Urothelium cell line (cell line): ENCODE measurements at regions not wholly inside any gene's neighbourhood (a gene's known extent, or its start where the extent isn't known, plus 50 kb on each side); places are given as distances from the start of the nearest gene placed in this dataset.

Experiments
- DNase-seq: peaks from one replicate; pipeline ENCODE4 v3.0.0; 2011; ENCODE audit warnings: low spot score, mixed read lengths
- FAIRE-seq: peaks from 2 replicates; lab custom pipeline; 2011; peaks lifted over from hg19 to GRCh38; lab: Jason Lieb, UNC

DNA sequence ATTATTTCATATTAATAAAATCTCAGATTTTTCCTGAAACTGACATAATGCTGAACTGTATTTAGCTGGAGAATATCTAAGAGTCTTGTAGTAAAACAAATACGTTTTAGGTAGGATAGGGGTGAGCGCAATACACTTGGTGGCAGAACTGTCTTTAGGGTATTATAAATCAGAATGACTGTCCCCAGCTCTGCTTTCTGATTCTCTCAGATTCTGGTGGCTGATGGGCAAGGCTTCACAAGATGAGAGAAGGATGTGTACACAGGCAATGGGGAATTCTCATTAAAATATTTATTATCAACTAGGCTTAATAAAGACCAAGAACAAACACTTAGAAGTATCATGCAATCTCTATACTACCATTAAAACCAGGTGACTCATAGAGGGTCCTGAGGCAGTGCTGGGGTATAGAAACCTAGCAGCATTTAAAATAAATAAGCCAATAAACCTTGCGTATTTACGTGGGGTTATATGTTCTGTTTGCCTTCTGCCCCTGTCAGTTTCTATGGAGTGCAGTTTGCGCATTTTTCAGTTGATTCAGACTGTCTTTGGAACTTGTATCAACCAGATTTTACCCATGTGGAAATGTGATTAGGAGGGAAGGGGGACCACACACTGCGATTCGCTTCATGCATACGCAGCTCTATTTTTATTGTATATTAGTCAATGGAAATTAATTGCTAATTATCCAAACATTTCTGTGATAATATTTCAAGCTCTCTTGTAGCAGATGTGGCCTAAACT lies 1150.7 kb upstream of the WWC1 start:
- no peak for DNase-seq
- FAIRE-seq: no peak

DNA sequence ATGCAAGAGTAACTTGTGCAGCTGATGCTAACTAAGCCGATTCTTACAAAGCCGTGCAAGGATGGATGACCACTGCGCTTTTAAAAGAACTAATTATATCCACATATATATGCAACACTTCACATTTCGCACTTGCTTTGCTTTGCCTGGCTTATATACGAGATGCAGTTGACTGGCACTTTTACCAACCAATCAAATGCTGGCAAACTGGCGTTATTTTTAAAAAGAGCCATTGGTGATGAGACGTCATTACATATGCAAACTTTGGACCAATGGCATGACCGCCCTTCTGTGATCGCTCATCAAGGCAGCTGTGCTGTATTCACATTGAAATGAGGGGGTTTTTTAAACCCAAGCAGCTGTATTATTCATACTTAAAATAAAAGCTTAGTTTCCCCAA lies 1147.7 kb upstream of the WWC1 start:
- DNase-seq: no peak
- FAIRE-seq: no peak

DNA sequence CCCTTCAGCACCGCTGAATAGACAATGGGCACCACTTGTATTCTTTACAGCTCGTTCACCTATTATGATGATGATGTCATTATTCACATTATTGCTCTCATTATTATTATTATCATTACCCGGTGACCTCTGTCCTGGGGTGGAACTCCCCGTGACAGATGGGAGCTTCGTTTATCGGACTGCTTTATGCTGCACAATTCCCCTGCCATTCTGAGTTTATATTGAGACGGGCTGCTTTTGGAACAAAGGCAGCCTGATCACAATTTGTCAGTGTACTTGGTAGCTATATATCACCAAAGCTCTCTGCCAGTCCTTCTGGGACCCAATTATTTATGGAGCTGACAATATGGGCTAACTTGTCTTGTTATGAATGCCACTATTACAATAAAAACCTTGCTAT lies 1145.6 kb upstream of the WWC1 start:
- FAIRE-seq (no peak), DNase-seq (no peak)

DNA sequence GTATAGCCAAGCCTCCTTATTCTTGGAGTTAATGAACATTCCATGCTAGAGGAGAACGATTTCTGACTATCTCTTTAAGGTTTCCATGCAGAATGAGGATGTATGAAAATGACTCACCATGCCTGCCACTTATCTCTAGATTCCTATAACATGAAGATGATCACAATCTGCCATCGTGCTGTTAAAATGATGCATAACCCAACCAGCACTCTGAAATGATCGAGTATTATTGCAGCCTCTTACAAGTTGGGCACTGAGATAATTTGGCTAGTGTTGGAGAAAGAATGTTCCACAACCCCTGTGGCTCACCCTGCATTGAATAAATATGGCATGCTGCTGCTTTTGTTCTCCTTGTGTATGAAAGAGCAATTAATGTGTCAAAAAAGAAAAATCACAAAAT lies 1143.6 kb upstream of the WWC1 start:
- FAIRE-seq: no peak
- no peak for DNase-seq

DNA sequence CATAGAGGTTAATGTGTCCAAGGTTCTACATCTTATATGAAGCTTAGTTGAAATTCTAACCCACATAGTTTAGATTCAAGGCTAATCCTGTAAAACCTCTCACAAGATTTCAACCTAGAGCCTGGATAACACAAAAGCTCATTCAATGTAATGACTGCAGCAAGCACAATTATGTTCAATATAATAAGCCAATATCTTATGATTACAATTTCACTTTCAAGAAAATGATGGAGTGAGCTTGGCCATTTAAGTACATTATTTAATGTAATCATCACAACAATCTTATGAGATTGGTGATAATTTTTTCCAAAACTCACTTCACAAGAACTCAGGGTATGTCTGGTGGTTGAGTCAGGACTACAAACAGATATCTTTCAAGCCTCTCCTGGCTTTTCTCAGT lies 1140.8 kb upstream of the WWC1 start:
- FAIRE-seq: no peak
- DNase-seq: no peak

DNA sequence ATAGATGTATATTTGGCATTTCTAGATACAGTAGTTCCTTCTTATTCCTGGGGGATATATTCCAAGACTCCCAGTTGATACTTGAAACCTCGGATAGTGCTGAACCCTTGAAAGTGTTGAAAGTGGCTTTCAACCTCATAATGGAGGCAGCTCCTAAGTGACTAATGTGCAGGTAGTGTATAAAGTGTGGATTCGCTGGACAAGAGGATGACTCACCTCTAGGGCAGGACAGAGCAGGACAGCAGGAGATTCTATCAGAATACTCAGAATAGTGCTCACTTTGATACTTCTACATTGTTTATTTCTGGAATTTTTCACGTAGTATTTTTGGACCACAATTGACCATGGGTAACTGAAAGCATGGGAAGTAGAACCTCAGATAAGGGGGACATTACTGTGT lies 1138.9 kb upstream of the WWC1 start:
- no peak for FAIRE-seq

DNA sequence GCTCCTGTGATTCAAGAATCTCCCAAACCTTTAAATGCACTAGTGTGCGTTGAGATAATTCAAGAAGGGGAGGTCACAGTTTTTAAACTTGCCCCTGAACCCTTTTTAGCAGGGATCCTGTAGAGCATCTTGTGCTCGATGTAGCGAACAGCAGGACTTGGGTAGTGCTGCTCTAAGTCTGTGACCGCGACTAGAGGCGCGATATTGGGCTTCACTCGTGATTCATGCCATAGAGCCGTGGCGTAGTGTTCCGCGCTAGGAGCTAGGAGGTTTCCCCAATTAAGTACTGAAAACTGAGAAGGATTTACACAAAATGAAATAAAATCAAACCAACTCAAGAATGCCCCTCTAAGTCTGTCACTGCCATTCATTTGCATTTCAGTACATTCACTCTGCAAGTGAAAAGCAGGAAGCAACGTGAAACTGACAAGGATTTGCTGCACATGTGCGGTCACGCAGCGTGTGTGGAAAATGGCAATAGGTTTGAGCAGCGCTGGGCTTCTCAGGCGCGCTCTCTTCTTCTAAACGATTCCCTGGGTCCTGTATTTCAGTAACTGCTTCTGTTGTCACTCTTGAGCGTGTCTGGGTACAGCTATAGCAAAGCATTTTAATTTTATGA lies 1135.9 kb upstream of the WWC1 start:
- DNase-seq (no peak), FAIRE-seq (no peak)

More for the DNA sequence above, 1138.9 kb upstream of the WWC1 start:
- DNase-seq: no peak

DNA sequence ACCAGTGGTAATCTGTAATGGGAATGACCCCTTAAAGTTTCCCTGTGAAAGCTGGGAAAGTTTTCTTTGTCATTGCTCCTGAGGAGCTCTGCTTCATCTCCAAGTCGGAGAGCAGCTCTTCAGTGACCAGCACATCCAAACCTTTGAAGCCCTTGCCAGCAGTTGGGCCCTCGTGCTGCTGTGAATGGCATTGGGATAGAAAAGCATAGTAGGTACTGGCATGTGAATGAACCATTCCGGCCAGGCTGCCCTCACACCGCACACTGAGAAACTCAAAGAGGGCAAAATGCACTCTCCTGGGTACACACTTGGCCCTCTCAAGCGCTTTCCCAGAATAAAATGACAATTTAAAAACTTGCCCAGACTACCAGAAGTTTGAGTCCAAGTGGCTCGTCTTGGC lies 1135.0 kb upstream of the WWC1 start:
- FAIRE-seq (no peak), DNase-seq (no peak)

DNA sequence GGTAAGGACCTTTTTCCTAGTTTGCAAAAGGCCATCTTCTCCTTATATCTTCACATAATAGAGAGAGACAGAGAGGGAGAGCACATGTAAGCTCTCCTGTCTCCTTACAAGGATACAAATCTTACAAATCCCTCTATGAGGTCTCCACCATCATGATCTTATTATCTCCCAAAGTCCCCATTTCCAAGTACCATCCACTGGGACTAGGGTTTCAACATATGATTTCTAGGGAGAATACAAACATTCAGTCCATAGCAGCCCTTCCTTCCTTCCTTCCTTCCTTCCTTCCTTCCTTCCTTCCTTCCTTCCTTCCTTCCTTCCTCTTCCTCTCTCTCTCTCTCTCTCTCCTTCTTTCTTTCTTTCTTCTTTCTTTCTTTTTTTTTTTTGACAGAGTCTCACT lies 1132.9 kb upstream of the WWC1 start:
- FAIRE-seq (no peak), DNase-seq (no peak)

DNA sequence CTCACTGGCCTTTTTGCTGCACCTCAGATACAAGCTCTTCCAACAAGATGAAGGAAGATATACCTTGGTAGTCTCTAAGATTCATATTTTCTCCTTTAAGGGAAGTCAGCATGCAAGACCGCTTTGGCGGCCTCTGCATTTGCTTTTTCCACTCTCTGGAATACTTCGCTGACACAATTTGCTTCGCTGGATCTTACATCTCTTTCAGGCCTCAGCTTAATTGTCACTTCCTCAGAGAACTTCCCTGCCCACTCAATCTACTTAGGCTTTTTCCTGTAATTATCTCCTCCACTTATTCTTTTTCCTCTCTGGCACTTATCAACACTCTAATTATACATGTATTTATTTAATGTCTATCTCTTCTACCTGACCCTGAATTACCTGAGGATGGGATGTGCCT lies 1131.1 kb upstream of the WWC1 start:
- no peak for DNase-seq
- FAIRE-seq: no peak

DNA sequence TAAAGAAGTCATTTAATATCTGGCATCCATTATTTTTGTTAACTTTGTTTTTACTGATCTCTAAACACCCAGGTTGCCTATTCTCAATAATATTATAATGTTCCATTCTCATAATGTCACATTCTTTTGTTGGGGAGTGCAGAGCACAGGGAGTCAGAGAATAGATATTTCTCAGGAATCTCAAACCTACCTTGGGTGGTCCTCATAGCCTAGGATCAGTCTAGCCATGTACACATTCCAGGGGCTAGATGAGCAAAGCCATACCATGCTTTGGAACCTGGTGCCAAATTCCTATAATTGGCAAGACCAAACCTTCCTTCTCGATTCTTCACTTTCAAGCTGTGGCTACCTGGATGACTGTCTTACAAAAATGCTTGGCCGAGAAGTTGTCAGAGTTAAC lies 1124.7 kb upstream of the WWC1 start:
- FAIRE-seq (no peak), DNase-seq (no peak)

DNA sequence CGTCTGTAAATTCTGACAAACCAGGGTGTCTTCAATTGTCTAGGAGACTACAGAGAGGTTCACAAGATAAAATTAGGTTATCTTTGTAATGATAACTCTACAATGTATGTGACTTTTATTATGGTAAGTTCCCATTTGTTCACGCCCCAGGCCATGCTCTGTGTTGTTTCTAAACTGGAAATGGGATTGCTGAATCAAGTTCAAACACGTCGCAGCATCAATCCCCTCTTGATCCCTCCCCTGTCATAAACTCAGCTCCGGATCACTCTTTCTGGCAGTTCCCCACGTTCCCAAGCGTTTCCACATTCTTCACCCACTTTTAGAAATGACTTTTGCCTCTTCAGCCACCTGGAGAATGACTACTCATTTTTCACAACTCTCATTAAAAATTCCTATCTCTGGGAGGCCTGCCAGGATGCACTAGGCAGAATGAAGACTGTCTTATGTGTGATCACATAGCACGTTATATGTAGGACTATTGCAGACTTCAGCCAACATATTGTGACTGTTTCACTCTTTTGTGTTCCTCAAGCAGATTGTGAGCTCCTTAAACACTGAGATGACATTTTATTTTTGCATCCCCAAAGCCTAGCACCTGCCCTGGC lies 1124.2 kb upstream of the WWC1 start:
- FAIRE-seq (no peak), DNase-seq (no peak)

DNA sequence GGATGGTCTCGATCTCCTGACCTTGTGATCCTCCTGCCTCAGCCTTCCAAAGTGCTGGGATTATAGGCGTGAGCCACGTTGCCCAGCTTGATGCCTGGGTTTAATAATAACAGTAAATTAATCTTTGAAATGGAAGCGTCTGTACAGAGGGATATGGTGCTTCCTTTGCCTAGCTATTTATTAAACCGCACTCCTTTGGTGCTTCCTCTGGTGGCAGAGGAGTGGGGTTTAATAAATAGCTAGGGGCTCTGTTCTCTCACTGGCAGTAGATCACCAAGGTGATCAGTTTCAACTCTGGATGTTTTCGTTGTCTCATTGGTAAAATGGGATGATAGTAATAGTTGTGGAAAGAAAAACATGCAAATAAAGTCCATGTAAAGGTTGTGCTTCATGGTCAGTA lies 1122.5 kb upstream of the WWC1 start:
- FAIRE-seq (no peak), DNase-seq (no peak)

DNA sequence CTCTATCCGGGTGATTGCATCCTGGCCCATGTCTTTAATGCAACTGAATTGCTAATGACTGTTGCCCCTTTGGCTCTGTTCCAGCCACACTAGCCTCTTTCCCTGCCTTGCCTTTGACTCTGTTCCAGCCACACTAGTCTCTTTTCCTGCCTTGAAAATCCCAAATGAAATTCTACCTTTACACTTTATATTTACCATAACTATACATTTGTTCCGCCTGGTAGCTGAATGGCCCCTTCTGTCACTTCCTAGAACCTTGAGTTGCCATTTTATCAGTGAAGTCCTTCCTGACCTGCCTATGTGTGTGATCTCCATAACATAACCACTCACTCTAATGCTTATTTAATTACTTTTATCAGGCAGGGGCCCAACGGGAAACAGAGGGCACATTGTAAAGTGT lies 1120.4 kb upstream of the WWC1 start:
- FAIRE-seq: no peak
- no peak for DNase-seq

DNA sequence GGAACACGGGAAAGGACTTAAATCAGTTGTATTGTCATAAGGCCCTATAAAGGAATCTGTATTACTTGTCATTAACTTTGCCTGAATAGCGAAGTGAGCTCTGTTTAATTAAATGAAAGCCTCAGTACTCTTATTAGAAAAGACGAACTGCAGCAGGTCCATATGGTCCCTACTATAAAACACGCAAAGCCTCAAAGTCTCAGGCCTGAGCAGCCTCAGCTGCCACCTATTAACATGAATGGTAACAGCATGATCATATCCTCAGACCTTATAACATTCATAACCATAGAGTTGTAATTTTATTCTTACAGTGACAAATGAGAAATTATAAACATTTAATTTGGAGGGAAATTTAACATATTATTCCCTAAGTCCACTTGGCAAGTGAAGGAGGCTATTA lies 1113.7 kb upstream of the WWC1 start:
- FAIRE-seq (no peak), DNase-seq (no peak)

DNA sequence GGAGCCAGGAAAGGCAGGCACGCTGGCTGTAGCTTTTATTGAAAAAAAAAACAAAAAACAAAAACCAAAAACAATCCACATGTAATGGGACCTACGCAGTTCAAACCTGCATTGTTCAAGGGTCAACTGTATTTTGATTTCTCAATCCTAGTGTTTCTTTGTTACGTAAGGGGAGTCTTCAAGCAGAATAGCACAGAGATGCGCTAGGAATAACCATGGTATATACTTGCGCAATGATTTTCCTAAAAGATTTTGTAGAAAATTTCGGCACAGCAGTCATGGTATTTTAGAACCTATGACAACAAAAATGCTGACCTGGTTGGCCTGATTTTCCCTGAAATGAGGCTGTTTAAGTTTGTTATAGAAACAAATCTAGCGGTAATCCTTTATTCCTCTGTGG lies 1110.5 kb upstream of the WWC1 start:
- DNase-seq: no peak
- no peak for FAIRE-seq

DNA sequence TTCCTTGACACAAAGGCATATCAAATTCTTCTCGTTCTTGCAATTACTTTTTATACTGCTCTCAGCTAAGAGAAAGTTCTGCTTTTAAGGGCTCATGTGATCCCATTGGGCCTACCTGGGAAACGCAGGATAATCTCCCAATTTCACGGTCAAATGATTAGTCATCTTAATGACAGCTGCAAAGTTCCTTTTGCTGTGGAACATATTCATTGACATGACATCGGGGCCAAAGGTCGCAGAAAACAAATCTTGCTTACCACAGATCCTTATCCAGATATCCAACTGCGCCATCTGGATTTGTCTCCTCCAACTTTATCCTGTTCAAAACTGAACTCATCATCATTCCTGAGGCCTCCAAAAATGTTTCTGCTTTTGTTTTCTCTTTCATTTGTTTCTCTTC lies 1085.6 kb upstream of the WWC1 start:
- DNase-seq (no peak), FAIRE-seq (no peak)

DNA sequence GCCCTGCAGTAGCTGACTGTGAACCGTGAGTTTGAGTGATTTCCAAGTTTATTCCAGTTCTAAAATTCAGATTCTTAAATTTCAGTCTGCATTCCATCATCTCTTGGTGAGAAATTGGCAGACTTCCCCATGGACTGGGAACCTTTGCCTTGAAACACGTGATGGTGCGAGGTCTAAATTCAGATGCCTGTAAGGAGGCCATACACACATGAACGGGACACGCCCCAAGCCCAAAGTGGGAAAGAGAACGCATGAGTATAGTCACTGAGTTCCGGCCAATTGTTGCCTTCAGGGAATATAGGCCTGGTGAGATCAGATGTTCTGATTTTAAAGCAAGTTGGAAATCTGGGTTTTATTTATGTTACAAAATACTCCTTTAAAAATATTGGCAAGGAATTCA lies 1084.4 kb upstream of the WWC1 start:
- FAIRE-seq: no peak

DNA sequence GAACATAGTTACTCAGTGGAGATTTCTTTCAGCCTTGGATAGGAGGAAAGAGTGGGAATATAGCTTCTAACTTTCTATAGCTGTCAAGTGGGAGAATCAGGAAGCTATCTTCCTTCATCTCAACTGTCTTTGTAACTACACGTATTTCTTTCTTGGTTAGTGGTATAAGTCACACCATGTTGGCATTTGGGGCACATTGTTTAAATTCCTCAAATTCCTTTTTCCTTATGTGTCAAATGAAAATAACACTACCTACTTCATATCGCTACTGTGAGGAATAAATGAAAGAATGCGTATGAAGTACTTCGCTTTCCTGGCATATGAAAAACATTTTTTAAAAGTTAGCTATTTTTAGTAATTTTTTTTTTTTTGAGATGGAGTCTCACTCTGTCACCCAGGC lies 1082.5 kb upstream of the WWC1 start:
- no peak for FAIRE-seq
- DNase-seq: peak; percentile 44

More for the DNA sequence above, 1084.4 kb upstream of the WWC1 start:
- peak; percentile 18 for DNase-seq

DNA sequence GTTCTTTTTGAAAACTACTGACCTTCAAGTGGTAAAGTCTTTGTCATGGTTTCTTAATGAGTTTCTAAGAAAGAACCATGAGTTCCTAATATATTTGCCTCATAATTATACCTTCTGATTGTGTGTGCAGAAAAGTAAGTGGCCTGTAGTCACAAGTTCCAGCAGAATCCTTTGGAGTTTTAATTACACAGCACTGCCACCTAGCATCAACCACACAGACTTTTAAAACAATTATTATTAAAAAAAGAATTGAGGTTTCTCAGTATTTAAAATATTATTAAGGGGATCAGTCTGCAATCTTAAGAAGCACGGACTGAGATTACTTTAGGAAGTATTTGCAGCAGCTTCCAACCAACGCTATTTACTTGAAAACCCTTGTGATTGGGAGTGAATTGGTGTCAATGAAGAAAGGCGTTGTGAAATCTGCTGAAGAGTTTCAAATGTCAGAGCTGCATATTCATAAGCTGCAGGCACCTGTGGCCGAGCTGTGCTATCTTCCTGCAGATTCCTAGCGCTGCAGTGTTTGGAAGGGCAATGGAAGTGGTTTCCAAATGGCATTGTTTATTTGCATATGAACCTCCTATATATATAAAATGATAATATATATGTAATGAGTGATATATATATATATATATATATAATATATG lies 1074.2 kb upstream of the WWC1 start:
- FAIRE-seq: no peak

DNA sequence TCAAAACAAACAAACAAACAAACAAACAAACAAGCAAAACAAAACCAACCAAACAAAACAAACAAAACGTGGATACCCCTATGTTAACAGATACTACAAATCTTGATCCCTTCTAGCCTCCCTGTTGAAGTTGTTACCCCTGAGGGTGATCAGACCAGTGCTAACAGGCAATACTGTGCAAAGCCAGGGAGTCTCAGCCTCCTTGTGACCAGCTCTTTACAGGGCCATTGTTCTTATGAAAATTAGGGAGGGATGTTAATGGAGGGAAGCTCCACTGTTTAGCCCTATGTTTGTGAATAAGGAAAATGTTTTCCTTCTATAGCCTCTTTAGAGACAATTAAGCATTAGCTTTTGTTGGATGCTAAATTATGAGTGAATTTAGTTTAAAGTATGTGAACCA lies 1072.1 kb upstream of the WWC1 start:
- DNase-seq: no peak

More for the DNA sequence above, 1074.2 kb upstream of the WWC1 start:
- DNase-seq: no peak

DNA sequence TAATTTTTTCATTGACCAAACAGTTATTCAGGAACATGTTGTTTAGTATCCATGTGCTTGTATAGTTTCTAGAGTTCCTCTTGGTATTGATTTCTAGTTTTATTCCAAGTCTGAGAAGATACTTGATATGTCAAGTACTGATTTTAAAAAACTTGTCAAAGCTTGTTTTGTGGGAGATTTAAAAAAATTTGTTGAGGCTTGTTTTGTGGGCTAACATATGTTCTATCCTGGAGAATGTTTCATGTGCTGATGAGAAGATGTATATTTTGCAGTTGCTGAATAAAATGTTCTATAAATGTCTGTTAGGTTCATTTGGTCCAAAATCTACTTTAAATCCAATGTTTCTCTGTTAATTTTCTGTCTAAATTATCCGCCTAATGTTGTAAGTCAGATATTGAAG lies 1065.1 kb upstream of the WWC1 start:
- DNase-seq (no peak), FAIRE-seq (no peak)

More for the DNA sequence above, 1072.1 kb upstream of the WWC1 start:
- FAIRE-seq: no peak
